Left renal pelvis (tissue), 4 donors: ENCODE measurements at regions not wholly inside any gene's neighbourhood (a gene's known extent, or its start where the extent isn't known, plus 50 kb on each side); places are given as distances from the start of the nearest gene placed in this dataset.
"Not testable (repeated sequence)": the region's sequence is repeated elsewhere in the genome, so short reads cannot be mapped to it uniquely, and the experiment has no call there.

Experiments used
- DNase-seq, 4 donors: peaks; one replicate each; pipeline ENCODE4 v3.0.0-alpha.2; 2013; ENCODE audit warnings: low read depth in 4 of 4, low spot score in 3 of 4

- DNase-seq, result no peak
Observed at GRCh38 chr1:170369417-170369816, 162.5 kb upstream of the GORAB start.

GRCh38 chr1:170370087-170370486, 161.9 kb upstream of the GORAB start:
- DNase-seq, result no peak

- DNase-seq, result no peak
Observed at GRCh38 chr1:170375082-170375723, 156.8 kb upstream of the GORAB start.

GRCh38 chr1:170376801-170377385, 155.1 kb upstream of the GORAB start:
- no peak for DNase-seq

- no peak for DNase-seq
Observed at GRCh38 chr1:170377440-170377839, 154.5 kb upstream of the GORAB start.

- no peak for DNase-seq
Observed at GRCh38 chr1:170377896-170378634, 153.9 kb upstream of the GORAB start.

GRCh38 chr1:170385750-170386149, 146.2 kb upstream of the GORAB start:
- no peak for DNase-seq

GRCh38 chr1:170388489-170388888, 143.5 kb upstream of the GORAB start:
- no peak for DNase-seq

- DNase-seq, result no peak
Observed at GRCh38 chr1:170395149-170395548, 136.8 kb upstream of the GORAB start.

GRCh38 chr1:170397061-170397460, 134.9 kb upstream of the GORAB start:
- DNase-seq, result no peak

GRCh38 chr1:170402476-170403311, 129.3 kb upstream of the GORAB start:
- DNase-seq, result no peak

GRCh38 chr1:170407138-170407537, 124.8 kb upstream of the GORAB start:
- no peak for DNase-seq

GRCh38 chr1:170407581-170407980, 124.4 kb upstream of the GORAB start:
- no peak for DNase-seq

GRCh38 chr1:170410401-170411166, 121.4 kb upstream of the GORAB start:
- DNase-seq, result no peak

- DNase-seq, result no peak
Observed at GRCh38 chr1:170414989-170415709, 116.8 kb upstream of the GORAB start.

- DNase-seq, result peak in 1 of 4 donors; percentile 21
Observed at GRCh38 chr1:170415710-170416372, 116.1 kb upstream of the GORAB start.

GRCh38 chr1:170424346-170424745, 107.6 kb upstream of the GORAB start:
- DNase-seq, result no peak

GRCh38 chr1:170426596-170426995, 105.4 kb upstream of the GORAB start:
- no peak for DNase-seq

GRCh38 chr1:170427002-170427401, 105.0 kb upstream of the GORAB start:
- DNase-seq, result not testable (repeated sequence)
